Stimulated activated CD8-positive, alpha-beta memory T cell treated with anti-CD3 and anti-CD28 coated beads, Interleukin-12 subunit alpha, Interleukin-12 subunit beta, amount 100 ng/mL, for 4 hours (primary cell): ENCODE measurements at regions not wholly inside any gene's neighbourhood (a gene's known extent, or its start where the extent isn't known, plus 50 kb on each side); places are given as distances from the start of the nearest gene placed in this dataset.

Experiments
- DNase-seq: peaks from one replicate; pipeline ENCODE4 v3.0.0-alpha.2; 2020; ENCODE audit warnings: low read depth

DNA sequence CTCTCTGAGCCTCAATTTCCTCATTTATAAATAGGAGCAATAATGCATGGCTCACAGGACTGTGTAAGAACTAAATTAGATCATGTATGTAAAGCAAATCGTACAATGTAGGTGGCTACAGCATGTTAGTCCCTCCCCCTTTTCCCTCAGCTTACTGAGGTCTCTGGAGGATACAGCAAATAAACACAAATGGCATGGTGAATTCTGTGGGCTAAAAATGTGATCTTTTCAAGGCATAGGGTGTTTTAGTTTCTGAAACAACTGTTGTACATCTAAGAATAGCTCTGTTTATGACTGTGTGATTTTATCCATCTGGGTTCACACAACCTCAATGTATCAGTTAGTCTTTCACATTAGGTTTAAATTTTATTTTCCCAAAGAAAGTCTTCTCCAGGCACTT, 121.2 kb upstream of the PLEKHG7 start:
- DNase-seq = no peak

DNA sequence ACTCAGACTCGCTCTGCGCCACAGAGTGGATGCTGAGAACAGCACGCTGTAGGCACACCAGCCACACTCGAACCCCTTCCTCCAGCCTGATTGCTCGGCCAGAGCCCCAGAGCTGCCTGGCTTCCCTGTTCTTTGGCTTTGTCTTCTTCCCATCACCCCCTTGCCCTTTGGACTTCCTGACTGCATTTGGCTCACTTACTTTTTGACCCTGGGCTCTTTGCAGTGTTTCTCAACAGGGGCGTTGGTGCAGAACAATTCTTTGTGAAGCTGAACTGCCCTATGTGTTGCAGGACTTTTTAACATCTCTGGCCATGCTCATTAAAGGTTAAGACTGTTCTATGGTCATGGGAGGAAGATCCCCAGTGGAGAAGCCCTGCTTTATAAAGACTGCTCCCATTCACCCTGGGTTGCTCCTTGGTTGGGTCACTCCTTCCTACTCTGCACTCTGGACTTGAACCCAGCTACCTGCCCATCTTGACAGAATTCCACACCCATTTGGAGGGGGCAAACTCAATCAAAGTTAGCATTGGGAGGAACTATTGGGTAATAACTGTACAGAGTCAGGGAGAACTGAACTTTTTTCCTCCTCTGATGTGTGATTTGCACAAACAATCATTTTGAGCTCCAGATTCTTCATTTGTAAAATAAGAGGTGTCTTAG, 127.7 kb upstream of the PLEKHG7 start:
- DNase-seq = no peak

DNA sequence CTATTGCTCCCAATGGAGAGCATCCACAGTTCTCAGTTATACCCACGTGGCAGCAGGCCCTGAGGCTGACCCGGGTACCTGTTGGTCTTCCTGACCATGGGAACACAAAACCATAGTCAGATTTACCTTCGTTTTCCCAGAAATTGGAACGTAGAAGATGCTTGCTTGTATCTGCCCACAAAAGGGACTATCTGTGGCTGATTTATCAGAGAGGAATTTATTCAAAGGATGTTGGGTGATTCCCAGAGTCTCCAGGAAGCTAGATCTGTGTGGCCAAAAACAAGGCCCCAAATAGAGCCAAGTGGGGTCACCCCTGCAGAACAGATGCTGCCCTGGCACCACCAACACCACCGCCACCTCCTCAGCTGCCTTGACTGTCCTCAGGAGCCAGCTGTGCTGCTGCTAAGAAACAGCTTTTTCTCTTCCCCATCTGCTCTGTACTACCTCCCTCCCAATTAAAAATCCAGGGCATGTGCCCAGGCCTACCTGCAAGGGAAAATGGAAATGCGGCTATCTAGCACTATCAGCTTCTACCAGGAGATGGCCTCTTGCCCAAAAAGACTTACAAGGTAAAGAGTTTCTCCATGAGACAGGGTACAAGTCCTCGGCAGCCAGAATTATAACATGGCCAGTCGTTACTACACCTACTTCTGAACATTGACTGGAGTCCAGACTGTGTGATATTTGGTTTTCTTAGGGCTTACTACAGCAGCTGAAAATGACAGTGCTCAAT, 128.6 kb upstream of the PLEKHG7 start:
- no peak for DNase-seq

DNA sequence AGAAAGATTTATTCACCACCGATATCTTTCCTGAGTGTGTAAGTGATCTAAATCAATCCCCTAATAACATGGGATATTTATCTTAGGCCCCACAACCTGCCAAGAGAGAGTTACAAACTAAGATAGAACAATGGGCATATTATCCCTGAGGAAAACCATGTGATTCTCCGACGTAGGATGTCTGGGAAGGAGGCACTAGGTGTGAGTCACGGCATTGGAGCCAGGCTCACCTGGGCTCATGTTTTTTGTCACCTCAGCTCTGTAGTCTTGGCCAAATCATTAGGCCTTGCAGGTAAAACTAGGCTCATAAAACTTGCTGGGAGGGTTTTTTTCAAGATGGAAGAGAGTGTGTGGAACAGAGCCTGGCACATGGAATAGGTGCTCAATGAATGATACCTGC, 129.7 kb upstream of the PLEKHG7 start:
- DNase-seq = no peak

DNA sequence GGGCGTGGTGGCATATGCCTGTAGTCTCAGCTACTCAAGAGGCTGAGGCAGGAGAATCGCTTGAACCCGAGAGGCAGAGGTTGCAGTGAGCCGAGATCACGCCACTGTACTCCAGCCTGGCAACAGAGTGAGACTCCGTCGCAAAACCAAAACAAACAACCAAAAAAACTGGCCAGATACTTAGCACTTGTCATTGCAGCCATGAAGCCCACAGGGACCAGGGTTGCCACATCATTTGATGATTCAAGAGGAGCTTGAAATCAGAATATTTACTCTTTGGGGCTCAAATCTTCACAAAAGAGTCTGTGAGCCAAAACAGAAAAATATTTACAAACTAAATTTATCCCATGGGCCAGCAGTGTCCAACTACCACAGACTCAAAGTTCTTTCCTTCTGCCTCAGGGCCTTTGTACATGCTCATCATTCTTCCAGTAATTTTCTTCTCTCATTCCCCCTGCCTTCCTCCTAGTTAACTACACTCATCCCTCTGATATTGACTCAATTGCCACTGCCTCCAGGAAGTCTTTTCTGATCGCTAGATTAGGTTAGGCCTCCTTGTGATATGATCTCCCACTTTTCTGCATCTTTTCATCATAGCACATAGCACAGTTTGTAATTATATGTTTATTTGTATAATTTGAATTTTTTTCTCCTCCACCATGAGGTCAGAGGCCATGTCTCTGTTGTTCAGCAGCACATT, 130.8 kb upstream of the PLEKHG7 start:
- DNase-seq = no peak

DNA sequence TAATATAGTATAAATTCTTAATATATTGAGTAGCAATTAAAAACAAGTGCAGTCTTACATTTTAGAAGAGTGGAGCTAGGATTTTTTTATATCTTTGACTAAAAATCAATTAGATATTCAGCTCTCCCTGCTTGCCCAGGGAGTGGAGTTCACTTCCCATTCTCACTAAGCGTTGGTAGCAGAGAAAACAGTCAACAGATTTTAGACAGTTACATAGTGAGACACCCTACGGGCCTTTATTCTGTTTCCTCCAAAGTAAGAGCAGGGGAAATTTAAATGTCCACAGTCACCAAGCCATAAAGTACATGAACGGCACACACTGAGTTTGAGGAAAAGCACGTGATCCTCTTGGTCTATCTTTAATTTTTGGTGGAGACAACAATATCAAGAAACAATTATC, 131.6 kb upstream of the PLEKHG7 start:
- DNase-seq = no peak

DNA sequence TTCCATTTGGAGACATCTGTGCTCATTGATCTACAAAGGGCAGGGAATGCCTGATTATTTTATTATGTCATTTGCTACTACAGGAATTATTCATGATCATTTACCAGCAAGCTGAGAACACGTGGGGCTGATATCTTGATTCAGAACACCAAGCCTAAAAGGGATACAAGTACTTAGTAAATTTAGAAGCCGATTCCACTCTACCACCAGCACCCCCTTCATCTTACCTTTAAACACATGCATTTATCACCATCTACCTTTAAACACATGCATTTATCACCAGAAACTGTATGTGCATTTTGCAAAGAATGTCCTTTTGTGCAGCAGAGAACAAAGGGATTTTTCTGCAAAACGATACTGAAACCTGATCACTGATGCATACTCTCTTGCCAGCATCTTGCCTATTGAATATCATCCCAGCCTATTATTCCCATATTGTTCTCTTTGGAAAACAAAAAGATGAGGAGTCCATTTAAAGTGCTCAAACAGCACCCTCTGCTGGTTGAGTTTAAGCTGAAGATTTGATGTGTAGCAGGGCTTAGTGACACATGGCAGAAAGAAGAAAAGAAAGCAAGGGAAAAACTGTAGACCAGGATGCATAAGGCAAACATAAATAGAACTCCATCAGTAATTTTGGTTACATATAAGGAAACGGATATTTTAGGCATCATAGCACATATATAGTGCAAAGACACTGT, 132.6 kb upstream of the PLEKHG7 start:
- DNase-seq = no peak

DNA sequence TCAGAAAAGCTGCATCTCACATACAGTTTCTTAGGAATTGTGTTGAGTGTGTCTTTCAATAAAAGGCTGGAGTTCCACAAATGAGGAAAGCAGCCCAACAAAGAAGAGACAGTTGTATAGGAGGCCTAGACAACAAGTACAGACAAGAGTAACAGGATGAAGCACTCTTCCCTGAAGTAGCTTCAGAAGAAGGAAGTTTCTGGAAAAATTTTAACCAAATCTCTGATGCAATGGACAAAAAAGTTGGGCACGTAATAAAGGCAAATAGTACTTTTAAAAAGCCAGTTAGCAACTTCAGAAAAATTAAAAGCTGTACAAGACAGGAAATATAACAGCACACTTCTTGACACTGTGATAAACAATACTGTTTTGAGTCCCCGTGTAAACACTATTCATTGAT, 134.1 kb upstream of the PLEKHG7 start:
- no peak for DNase-seq

DNA sequence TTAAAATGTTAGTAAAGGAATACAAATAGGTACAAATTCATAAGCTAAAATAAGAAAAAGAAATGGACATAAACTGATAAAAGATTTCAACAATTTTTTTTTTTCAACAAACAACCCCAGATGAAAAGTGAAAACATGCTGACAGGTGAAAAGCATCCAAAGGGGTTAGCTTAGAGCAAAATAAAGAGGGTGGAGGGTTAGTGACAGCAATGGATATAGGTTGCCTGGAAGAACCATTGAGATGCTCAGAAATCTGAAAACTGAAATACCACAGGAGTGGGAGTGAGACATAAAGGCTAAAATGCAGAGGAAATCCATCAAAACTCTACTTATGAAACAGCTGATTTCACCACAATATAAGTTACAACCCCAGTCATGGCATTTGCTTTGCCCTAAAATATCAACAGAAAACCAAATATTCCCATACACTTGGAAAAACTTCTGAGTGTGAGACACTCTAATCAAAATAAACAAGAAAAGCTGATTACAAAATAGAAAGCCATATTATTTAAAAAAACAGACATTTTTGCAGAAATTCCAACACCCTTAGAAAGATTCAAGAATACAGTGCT, 136.3 kb upstream of the PLEKHG7 start:
- no peak for DNase-seq

DNA sequence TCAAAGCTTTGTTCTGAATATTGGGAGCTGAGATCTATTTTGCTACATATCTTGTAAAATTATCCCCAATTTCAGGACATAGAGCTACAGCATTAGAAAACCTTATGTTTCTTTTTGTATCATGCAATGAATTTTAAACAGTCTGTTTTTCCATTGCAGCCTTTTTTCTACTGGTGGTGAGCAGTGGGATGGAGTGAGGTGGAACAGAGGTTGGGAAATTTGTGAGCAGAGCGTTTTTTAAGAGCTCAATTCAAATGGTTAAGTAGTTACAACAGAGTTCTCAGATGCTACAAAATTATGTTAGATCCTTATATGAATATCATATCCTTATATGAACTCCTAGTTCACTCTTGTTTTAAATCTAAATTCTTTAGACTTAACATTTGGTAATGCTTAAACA, 139.0 kb upstream of the PLEKHG7 start:
- DNase-seq = no peak

DNA sequence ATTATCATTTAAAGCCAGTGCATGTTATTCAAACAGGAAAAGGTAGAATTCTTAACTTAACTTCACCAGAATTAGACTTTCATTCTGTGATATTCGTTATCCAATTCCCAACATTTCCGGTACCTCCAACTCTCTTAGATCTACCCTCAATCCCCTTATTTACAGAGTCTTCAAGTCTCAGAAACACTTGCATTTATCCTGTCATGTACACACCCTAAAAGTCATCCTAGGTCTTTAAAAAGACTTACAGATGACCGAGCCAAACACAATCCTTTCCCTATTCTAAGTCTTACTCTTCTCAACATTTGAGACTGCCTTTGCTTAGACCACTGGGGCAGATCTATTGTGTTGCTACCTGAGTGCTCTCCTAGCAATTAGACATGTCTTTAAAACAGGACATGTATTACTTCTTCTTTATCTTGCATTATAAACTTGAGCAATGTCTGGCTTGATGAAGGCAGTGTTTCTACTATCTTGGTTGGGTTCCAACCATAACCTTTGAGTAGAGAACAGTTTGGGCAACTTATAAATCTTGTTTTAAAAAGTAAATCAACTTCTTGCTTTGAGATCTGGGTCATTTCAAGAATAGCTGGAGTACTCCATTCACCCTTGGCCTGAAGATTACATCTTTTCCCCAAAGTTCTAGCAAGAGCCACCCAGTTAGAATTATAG, 140.6 kb upstream of the PLEKHG7 start:
- DNase-seq = no peak

DNA sequence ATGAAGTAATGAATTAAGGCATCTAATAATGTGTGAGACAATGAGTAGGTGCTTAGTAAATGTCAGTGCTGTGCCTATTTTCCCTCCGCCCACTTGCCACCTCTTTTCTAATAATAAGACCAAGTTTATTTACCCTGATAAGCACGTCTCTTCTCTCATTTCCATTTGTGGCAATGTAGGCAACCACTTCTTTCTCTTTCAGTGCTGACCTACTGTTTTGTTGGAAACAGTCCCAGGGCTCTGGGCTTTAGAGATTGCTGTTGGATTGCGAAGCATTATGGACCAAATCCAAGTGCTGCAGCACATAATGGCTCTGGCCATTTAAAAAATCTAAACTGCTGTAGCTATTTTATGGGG, 141.3 kb upstream of the PLEKHG7 start:
- DNase-seq = no peak

DNA sequence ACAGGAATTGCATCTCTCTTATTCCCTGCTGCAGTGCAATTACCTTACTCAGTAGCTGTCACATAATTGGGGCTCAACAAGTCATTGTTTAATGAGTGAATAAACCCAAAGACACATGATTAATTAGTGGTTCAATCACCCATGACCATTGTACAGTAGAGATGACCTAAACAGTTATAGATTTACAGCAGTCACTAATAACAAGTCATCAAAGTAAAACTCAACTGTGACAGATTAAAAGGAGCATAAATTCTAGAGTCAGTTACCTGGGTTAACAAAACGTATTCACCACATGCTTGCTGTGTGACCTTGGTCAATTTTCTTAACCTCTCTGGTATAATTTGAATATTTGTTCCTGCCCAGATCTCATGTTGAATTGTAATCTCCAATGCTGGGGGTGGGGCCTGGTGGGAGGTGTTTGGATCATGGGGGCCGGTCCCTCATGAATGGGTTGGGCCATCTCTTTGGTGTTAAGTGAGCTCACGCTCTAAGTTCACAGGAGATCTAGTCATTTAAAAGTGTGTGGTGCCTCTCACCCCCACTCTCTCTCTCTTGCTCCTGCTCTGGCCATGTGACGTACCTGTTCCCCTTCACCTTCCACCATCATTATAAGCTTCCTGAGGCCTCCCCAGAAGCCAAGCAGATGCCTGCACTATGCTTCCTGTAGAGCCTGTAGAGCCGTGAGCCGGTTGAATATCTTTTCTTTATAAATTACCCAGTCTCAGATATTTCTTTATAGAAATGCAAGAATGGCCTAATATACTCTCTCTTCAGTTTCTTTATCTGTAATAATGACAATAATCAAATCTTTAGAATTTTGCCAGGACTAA, 141.9 kb upstream of the PLEKHG7 start:
- no peak for DNase-seq

DNA sequence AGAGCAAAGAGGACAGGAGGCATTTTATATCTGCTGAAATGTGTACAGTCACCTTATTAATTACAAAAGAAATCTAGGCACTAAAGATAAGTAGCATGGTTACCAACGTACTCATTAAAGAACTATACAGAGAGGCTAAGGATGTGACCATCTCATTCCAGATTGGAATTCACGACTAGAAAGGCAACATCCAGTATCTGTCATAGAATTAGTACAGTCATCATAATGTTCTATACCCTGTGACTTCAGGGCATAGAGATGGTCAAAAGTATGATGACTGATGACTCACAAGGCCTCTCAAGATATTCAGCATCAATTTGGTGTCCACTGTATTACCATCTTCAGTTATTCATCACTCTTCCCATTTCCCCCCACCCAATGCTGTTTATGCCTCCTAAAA, 144.0 kb upstream of the PLEKHG7 start:
- DNase-seq = no peak

DNA sequence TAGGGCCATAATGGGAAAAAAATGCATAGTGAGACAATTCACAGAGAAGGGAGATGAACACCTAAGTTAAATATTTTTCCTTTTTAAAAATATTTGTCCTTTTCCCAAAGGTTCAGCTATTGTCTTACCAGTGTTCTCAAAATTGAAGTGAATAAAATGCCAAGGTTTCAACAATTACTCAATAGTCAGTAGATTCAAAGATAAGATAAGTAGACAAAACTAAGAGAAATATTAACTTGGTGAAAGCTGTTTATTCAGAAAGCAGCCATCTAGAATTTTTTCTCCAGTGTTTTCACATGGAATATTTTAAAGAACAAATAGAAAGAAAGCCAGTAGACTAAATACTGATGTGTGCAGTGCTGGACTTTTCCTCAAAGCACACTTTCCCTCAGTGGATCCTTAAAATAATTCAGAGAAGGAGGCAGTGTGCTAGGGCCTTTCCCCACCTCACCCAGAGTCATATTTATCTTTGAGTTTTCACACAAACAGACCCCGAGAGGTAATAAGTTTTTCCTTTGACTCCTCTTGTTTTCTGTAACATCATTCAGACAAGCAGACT, 144.5 kb upstream of the PLEKHG7 start:
- DNase-seq = no peak

DNA sequence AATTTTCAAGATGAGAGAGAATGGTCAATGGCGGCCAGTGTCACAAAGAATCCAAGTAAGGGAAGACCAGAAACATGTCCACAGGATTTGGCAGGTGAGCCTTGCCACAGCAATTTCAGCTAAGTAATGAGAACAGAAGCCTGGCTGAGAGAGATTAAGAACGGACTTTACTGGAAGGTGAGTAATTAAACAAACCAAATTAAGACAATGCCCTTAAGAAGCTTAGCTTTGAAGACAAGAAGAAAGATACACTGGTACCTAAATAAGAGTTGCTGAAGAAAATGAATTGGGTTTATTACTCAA, 145.4 kb upstream of the PLEKHG7 start:
- DNase-seq = no peak

DNA sequence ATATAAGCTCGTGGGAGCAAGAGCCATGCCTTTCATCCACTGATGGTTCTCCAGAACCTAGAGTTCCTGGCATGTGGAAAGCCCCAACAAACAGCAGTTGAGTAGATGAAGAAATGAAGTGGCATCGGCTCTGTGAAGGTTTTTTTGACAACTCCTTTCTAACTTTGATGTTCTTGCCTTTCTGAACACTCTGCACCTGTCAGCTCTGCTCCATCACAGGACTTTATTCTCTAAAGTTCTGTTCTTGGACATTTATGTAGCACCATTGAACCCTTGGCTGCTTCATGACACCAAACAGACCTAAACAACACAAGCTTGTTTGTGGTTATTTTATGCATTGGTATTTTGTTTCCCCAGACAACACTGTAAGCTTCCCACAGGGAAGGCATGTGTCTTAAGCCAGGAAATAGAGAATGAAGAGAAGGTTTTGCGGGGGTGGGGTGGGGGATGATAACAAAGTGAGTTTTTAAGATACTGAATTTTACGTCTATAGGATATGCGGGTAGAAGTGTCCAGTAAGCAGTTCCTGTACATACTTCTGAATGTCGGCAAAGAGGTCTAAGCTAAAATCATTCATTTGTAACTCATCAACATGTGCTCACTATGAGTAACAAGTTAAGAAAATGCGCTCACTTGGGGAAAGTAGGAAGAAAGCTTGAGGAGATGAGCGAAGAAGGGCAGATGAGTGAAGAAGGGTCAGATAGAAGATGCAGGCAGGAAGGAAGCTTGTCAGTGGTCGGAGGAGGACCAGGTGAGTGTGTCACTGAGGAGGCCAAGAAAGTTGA, 146.0 kb upstream of the PLEKHG7 start:
- DNase-seq = no peak

DNA sequence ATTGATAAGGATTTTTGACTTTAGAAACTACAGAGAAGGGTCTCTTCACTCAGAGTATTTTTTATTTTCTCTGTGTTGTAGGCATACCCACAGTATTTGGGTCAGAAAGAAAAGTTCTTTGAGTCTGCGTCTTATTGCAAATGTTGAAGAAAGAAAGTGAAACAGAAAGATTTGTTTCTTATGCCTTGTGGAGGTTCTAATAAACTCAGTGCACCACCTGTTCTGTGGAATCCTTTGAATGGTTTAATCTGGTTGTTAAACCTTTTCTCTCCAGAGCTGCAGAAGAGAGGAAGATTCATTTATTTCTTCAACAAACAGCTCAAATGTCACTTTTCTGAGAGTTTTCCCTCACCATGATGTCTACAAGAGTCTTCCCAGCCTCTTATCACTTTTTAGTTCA, 146.6 kb upstream of the PLEKHG7 start:
- no peak for DNase-seq

DNA sequence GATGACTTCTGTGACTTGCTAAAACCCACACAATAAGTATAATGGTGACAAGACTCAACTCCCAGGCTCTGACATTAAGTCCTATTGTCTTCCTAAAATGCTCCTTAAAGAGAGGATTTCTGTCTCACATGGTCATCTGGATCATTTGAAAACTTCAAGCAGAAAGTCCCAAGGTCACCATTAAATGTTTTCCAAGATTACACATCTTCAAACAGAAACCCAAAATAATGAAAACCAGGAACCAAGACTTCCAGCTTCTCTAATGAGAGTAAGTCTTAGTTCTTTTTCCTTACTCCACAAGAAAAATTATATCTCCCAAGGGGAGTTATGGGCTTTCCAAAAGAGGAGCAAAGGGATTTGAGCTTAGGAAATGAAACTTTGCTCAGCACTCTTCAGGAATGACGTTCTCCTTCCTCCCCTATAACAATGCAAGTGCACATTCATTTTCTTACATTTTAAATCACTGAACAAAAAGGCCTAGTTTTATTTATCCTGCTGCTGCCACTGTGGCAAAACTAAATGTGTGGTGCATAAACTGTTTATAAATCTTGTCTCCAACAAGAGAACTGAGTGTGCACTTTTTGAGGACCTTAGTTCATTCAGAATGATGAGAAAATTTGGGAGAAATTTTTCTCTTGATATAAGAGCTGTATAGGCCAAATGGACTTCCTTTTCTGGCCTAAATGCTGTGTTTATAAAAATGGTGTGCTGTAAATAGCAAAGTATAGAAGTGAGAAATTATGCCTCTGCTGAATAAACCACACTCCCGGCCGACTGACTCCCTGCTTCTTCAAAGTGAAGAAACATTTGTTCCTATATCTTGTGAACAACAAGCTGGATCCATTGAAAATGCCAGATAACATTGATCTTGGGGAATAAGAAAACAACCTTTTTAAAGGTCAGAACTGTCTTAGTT, 148.4 kb upstream of the PLEKHG7 start:
- no peak for DNase-seq
